Pulmonary artery endothelial cell (primary cell): ENCODE measurements at regions not wholly inside any gene's neighbourhood (a gene's known extent, or its start where the extent isn't known, plus 50 kb on each side); places are given as distances from the start of the nearest gene placed in this dataset.

Source experiments
- DNase-seq: peaks from one replicate; pipeline ENCODE4 v3.0.0-alpha.2; 2011; ENCODE audit warnings: low read depth, low spot score

DNA sequence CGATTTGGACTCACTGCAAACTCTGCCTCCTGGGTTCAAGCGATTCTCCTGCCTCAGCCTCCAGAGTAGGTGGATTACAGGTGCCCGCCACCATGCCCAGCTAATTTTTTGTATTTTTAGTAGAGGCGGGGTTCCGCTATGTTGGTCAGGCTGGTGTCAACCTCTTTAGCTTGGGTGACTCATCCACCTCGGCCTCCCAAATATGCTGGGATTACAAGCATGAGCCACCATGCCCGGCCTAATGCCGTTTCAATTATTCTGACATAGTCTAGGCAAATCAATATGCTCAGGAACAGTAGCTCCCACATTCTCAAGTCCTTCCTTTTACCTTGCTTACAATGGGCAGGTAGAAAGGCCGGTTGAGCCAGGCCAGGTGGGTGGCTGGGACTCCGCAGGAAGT, 82.0 kb upstream of the EEA1 start:
- no peak for DNase-seq

DNA sequence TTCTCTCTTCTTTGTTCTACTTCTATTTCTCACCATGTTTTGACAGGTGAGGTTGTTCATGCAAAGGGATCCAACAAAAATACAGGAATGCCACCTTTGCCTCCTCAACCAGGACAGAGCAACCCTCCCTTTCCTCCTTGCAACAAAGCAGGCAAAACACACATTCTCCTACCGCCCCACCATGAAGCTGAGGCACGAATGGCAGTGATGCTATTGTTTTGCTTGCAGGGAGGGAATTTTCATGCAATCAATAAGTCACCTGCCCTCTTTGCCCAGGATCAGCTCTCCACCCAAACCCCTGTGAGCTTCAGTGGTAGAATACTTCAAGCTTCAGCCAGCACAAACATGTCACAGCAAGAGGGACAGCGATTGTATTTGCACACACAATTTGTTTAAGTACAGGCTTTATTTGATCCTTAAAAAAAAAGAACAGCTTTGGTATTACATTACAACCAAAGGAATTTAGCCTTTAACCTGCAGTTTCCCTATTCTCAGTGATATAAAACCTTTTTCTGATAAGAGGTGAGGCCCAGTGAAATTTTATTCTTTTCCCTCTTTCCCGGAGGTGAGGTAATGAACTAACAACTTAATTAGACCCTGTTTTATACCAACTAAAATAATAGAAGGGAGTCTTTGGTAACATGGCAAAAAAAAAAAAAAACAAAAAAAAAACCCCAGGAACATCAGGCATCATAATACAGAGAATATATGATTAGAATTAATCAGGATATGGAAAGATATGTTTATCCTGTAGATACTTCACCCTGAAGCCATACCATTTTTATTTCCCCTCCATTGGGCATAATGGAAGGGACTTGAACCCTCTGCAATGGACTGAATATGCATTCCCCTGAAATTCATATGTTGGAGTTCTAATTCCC, 87.0 kb upstream of the EEA1 start:
- peak; percentile 57 for DNase-seq

DNA sequence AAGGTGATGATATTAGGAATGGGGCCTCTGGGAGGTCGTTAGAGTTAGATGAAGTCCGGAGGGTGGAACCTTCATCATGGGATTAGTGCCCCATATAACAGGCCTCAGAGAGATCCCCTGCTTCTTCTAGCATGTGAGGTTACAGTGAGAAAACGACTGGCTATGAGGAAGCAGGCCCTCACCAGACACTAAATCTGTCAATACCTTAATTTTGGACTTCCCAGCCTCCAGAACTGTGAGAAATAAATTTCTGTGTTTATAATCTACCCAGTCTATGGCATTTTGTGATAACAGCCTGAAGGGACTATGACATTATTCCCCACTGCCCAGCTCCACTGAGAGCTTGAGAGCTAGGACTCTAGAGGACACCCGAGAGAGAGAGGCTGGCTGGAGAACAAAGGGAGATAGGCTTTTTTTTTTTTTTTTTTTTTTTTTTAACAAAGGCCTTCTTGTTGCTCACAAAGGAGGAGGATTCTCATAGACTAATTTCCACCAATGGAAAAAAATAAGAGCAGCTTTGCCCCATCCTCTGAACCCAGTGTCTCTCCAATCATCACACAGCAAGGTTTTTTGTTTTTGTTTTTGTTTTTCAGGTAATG, 87.8 kb upstream of the EEA1 start:
- no peak for DNase-seq

DNA sequence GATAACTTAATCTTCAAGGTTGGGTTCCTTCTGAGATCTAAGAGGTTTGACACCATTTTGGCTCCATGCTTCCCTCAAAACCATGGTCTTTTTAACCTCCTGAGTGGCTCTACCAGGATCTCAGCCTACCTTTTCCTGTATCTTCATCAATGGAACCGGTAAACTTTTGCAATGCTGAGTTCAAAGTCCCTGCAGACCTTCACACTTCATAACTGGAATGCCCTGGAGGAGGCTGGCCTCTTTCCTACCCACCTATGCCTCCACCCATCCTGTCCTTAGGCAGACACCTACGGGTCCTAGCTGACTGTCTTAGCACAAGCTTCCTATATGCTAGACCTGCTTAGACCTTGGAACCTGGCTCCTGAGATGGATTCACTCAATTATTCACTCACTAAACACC, 89.5 kb upstream of the EEA1 start:
- no peak for DNase-seq

DNA sequence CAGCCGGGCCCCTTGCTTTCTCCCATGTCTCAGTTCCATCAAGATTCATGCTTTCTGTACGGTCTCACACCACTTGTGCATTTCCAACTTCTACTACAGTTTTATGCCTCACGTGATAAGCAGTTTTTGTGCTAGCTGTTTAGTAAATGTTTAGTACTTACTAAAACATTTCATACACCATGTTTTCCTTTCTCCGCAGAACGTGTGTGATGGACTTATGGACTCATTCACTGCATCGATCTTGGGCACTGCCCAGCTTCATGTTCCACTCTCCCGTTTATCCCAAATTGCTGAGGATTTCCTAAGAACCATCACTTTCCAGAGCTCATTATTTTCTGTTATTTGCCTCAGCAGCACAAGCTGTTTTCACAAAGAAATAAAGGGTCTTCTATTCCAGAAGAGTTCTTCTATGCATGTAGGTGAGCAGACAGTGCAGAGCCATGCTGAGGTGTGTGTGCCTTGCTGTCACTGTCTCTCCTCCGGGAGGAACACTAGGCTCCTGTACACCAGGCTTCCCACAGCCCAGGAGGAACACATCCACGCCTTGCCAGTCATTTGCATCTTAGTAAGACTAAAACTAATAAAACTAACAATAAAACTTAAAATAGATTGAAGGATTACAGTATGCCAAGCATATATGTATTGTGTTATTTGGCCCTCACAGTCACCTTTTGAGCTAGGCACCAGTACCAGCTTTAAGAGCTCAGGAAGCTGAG, 90.3 kb upstream of the EEA1 start:
- DNase-seq, result no peak

DNA sequence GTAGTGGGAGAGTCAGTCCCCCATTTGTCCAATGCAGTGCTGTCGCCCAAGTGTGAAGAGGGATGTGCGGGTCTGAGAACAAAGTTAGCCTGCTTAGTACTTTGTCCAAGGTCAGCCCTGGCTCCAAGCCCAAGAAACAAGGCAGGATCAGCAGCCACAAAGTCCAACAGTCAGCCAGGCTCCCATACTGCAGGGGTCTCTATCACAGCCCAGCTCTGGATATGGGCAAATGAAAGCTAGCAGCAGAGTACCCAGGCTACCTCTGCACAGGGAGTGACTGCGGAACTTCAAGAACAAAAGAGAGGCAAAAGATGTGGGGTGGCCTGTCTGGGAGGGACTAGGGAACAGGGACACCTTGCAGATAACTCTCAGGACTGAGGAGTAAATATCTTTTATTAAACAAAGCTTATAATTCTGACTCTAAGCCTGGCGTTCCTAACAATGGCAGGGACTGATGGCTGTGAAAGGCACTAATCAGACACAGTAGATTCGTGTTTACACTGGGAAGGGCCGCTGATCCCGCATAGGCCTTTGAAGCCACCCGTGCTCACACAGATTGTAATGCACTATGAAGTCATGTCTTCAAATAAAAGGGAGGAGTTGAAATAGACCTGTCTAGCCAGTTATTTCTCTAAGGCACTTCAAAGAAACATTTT, 91.0 kb upstream of the EEA1 start:
- no peak for DNase-seq

DNA sequence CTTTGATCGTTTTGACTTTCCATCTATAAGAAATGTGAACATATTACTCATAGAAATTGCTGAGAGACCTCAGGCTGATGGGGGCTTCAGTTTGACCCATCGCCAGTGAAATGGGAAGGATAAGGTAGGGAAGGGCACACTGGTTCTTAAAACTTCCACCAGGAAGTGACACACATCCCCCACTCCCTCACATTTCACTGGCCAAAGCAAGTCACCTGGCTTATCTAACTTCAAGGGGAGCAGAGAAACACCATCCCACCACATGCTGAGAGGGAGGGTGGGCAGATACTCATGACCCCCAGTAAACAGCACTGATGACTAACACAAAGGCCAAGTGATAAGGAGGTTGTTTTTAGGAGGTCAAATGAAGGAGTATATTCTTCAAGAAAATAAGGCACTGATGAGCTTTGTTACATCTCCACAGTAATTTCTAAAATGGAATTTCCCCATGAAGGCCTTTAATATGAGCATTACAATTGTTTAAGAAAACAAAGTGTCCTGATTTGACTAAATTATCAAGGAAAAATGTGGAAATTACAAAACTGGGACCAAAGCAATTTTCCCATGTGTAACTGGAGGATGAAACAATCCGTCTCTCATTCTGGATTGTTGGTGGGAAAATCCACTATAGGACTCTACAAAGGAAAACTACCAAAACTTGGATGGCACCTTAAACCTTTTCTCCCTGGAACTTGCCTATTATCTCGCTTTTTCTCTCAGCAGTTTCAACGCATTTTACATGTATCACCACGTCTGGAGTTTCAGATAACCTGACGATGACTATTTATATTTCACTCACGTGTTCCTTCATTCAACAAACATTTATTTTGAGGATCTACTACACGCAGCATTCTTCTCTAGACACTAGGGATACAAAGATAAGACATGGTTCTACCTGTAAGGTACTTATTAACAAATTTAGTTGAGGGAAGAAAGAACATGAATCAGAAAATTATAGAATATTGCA, 91.8 kb upstream of the EEA1 start:
- no peak for DNase-seq

DNA sequence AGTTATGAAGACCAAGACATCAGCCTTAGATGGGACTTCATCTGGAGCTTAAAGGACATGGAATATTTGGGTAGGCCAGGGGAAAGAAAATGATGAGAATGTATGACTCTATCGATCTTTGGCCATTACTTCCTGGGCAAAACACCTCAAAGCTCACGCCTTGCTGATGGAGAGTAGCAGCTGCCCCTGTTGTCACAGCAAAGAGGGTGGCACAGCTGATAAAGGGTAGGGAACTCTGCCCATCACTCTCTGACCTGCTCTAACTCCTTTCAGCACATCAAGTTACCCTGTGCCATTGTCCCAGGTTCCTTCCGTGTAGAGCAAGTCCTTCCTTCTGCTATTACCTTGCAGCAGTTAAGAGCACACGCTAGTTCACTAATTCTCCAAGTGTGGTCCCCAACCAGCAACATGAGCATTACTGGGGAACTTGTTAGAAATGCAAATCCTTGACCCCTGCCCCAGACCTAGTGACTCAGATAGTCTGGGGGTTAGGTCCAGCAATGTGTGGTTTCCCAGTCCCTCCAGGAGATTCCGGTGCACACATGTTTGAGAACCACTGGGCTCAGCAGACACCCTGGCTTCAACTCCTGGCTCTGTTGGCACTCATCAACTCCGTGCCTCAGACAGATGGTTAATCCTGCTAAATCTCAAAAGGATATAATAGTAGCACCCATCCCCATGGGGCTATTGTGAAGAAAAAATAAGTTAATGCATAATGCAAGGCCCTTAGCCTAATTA, 93.7 kb upstream of the EEA1 start:
- no peak for DNase-seq

DNA sequence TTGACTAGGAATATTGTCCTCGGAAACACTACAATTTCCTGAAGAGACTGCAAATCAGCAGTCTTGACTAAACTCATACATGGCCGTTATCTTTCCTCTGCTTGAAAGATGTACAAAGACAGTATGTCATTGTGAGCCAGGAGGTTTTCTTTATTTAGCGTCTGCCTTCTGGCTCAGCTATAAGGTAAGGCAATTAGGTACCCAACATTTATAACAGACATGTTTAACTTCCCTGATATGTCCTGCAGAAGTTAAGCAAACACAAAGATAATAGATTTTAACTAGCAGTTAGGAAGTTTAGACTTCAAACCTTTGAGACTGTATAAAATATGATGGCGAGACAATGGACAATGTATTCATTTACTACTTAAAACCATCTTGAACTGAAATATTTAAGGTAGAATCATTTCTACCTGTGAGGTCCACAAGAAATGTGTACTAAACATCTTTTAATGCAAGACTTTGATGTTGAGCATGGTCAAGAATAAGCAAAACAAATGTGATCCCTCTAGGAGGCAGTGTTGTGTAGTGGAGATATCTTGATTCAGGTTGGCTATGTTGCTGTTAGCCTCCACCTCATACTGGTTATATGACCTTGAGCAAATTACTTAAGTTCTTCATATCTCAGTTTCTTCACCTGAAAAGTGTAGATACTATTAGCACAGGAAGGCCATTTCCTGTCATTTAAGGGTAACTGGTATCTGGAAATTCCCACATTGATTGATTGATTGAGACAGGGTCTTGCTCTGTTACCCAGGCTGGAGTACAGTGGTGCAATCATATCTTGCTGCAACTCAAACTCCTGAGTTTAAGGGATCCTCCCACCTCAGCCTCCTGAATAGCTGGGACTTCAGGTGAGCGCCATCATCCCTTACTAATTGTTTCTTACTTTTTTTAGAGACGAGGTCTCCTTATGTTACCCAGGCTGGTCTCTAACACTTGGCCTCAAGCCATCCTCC, 96.3 kb upstream of the EEA1 start:
- DNase-seq, result peak; percentile 55

DNA sequence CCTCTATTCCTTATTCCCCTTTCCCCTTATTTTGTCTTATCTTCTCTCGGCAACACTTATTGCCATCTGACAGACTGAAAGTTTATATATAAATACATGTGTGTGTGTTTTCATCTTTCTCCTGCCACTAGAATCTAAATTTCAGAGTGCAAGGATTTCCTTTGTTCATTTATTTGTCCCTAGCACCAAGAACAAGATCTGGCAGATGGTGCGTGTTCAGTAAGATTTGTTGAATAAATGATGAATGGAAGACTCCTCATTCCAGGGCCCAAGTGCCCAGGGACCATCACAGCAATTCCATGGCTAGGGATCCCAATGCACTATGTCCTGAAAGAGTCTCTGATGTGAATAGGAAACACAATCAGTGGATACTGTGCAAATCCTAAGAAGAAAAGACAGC, 97.9 kb upstream of the EEA1 start:
- no peak for DNase-seq

DNA sequence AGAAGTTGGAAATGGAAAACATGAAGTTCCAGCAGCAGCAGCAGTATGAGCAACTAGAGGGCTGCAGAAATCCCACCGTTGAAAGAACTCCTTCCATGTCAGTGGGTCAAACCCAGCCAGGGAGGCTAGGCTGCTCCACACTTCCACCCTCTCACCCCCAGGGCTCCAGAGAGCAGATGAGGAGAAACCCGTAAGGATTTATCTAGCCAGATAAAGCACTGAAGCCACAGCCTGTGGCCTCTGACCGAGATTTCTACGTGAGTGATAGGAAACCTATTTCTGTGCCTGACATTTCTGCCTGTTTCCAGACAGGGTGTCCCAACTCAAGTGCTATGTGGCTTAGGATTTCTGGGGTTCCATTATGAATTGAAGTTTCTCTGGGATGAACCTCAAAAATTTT, 100.0 kb upstream of the EEA1 start:
- no peak for DNase-seq

DNA sequence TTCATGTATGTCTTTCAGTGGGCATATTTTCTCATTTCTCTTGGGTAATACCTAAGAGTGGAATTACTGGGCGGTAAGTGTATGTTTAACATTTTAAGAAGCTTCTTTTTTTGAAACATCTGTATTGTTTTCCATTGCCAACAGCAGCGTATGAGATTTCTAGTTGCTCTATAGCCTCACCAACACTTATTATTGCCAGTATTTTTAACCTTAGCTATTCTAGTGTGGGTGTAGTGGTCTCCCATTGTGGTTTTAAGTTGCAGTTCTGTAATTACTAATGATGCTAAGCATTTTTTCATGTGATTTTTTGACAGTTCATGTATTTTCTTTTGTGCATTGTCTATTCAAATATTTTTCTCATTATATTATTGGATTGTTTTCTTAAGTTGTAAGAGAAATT, 101.9 kb upstream of the EEA1 start:
- DNase-seq, result no peak

DNA sequence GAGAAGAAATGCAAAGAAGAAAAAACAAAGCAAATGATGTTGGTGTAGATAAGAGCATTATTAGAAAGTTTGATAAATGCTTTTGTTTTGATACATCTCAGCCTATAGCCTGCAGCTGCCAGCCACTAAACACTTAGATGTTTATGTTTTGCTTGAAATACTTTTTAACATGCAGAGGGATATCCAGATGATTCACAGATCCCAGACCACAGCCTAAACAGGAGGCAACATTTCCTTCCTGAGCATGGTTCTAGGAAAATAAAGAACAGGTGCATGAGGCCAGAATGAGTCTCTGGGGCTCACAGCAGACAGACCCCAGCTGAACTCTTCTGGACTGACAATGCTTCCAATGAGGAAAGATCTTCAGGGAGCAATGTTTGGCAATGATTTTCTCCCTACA, 103.7 kb upstream of the EEA1 start:
- DNase-seq, result peak; percentile 90

DNA sequence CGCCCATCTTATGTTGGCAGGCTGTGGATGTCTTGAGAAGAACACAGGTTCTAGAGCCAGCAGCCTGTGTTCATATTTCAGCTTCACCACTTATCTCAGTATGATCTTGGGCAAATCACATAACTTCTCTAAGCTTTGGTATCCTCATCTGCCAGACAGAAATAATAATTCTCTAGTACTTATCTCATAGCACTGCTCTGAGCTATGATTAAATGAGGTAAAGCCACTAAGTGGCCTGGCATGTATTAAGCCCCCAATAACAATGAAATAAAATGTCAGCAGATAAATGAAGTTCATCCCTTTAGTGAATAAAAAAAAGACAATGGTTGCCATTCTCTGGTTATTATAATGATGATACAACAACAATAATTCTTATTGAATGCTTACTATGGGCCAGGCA, 104.9 kb upstream of the EEA1 start:
- no peak for DNase-seq

DNA sequence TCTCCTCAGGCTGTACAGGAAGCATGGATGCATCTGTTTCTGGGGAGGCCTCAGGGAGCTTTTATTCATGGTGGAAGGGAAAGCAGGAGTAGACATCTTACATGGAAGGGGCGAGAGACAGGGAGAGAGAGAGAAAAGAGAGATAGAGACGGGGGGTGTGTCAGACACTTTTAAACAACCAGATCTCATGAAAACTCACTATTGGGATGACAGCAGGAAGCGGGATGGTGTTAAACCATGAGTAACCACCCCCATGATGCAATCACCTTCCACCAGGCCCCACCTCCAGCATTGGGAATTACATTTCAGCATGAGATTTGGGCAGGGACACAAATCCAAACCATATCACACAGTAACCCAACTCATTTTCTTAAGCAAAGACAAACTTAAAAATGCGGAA, 110.0 kb upstream of the EEA1 start:
- DNase-seq, result no peak

DNA sequence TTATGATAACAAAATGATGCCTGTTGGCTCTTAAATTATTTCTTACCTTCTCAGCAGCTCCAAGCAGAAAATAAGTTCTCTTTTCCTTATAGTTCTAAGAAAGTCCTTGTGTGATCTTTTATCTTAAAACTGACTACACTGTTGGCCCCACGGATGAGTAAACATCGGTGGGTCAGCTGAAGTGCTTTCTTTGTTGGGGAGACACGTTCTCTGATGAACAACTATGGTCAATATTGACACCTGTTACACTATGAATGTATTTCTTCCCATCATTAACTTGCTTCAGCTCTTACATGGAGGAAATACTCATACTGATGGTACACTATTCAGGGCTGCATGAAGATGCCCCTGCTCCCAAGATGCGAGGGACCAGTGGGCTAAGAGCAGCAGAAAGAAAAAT, 110.8 kb upstream of the EEA1 start:
- no peak for DNase-seq

DNA sequence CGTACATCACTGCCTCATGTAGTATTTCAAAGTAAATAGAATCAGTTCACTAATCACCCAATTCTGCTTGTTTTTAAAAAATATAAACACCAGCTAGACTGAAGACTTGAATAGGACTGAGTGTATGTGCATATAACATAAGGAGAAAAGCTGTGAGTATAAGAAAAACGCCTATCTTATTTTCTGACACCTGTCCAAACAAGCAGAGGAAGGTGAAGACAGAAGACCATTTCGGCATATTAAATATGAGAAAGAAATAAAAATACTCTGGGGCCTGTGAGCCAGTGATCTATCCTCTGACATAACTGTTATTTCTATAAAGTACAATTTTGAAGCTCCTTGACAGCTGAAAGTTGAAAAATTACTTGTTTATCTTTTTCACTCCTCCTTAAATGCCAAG, 111.3 kb upstream of the EEA1 start:
- DNase-seq, result no peak

DNA sequence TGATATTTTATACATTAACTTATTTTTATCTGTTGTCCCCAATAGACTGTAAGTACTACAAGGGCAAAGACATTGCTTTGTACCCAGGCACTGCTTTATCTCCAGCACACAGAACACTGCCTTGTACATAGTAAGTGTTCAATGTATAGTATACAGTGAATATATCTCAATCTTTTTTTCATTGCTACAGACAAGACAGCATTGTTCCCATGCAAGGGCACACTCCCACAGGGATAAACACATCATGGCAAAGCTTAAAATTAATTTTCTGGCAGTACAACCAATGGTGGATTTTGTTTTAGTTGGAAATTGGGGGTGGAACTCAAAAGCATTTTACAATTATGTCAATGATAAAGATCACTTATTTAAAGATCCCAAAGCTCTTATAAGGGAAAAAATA, 112.3 kb upstream of the EEA1 start:
- DNase-seq, result no peak

DNA sequence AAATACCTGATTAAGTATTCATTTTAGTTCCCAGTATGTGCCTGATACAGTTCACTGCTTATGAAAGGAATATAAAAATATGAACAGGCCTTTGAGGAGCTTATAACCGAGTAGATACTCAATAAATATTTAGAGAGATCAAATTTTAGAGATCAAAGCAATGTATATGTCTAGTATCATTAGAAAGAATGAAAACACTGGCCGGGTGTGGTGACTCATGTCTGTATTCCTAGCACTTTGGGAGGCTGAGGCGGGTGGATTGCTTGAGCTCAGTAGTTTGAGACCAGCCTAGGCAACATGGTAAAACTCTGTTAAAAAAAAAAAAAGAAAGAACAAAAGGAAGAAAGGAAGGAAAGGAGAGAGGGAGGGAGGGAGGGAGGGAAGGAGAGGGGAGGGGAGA, 113.2 kb upstream of the EEA1 start:
- no peak for DNase-seq
